ENCODE measurements at regions not wholly inside any gene's neighbourhood (a gene's known extent, or its start where the extent isn't known, plus 50 kb on each side); places are given as distances from the start of the nearest gene placed in this dataset.
A peak's percentile ranks its signal among the peaks of the same experiment; 100 is the strongest.

DNA sequence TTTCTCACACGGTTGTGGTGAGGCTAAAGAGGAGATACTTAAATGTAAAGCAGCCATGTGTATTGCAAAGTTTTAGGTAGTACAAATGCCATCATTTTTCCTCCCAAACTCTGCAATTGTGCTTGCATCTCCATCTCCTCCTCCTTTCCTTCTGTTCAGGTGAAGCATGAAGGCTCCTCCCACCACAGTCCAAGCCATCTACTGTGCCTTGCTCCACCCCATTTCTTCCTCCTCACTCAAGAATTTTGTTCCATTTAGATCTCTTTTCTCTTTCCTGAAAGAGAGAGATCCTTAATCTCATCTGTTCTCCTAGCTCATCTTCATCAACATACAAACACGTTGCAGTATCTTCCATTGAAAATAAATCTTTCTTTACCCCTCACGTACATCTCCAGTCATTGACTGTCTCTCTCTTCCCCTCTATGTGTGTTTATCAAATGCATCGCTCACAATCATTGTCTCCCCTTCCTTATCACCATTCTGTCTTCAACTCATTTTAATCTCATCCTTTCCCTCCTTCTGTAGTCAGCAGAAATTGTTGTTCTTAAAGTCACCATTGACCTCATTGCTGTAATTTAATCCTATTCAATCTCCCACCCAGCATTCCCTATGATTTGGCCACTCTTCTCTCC lies 392.1 kb downstream of the RAD51AP2 start:
- no peak for ATAC-seq
- Histone ChIP-seq H4K20me1 (replicated peaks; ENCODE audit: insufficient read depth) (no peaks in the 10 kb centered on the region), H3K4me3 (no peak overlapping the region), H3K79me2 (replicated peaks; ENCODE audit: insufficient read depth) (no peaks in the 10 kb centered on the region), H3F3A (replicated peaks; ENCODE audit: low read depth) (no peaks in the 10 kb centered on the region), H3K27ac (ENCODE audit: low read depth) (no peak overlapping the region), H3K36me3 (ENCODE audit: insufficient read depth) (no peaks in the 10 kb centered on the region), H2AFZ (peak overlapping the region; percentile 67; the same call in 1 of the 2 replicates), H3K4me2 (no peak overlapping the region), H3K9me2 (ENCODE audit: insufficient read depth) (no peaks in the 10 kb centered on the region), H3K4me1 (ENCODE audit: insufficient read depth) (no peaks in the 10 kb centered on the region), H3K27me3 (ENCODE audit: insufficient read depth) (no peaks in the 10 kb centered on the region)
- no peaks in the 10 kb centered on the region for H3K36me3 Mint-ChIP-seq (ENCODE audit: low read depth)
- no peaks in the 10 kb centered on the region for H3K27me3 Mint-ChIP-seq (ENCODE audit: insufficient read depth, low read depth, poor library complexity)
- no peak overlapping the region for H3K27ac Mint-ChIP-seq
- no peak for TF ChIP-seq EZH2phosphoT487 (IDR thresholded peaks at IDR 0.05; ENCODE audit: unreplicated experiment)
- TF ChIP-seq, protein P1, sequence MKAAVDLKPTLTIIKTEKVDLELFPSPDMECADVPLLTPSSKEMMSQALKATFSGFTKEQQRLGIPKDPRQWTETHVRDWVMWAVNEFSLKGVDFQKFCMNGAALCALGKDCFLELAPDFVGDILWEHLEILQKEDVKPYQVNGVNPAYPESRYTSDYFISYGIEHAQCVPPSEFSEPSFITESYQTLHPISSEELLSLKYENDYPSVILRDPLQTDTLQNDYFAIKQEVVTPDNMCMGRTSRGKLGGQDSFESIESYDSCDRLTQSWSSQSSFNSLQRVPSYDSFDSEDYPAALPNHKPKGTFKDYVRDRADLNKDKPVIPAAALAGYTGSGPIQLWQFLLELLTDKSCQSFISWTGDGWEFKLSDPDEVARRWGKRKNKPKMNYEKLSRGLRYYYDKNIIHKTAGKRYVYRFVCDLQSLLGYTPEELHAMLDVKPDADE (IDR thresholded peaks at IDR 0.05) = no peak
- no peak for TF ChIP-seq EZH2 (IDR thresholded peaks at IDR 0.05; ENCODE audit: low read depth, unreplicated experiment)
- TF ChIP-seq CREB1 (CRISPR knock-in tag; IDR thresholded peaks at IDR 0.05; ENCODE audit: low read depth) = no peak
- H3K4me3 Mint-ChIP-seq = no peak overlapping the region
- no peaks in the 10 kb centered on the region for H3K9me3 Mint-ChIP-seq
- no peak for DNase-seq (ENCODE audit: low spot score)
- H3K4me1 Mint-ChIP-seq = no peaks in the 10 kb centered on the region

GRCh38 chr2:17124575-17125318 lies 393.5 kb downstream of the RAD51AP2 start:
- DNase-seq (ENCODE audit: low spot score) = no peak
- Mint-ChIP-seq H3K4me1 (no peaks in the 10 kb centered on the region), H3K27me3 (ENCODE audit: insufficient read depth, low read depth, poor library complexity) (no peaks in the 10 kb centered on the region), H3K27ac (no peak overlapping the region), H3K9me3 (no peaks in the 10 kb centered on the region), H3K4me3 (no peak overlapping the region), H3K36me3 (ENCODE audit: low read depth) (no peaks in the 10 kb centered on the region)
- Histone ChIP-seq H3K27me3 (ENCODE audit: insufficient read depth) (no peaks in the 10 kb centered on the region), H4K20me1 (replicated peaks; ENCODE audit: insufficient read depth) (no peaks in the 10 kb centered on the region), H2AFZ (no peak overlapping the region), H3K36me3 (ENCODE audit: insufficient read depth) (no peaks in the 10 kb centered on the region), H3K4me2 (no peak overlapping the region), H3K79me2 (replicated peaks; ENCODE audit: insufficient read depth) (no peaks in the 10 kb centered on the region), H3F3A (replicated peaks; ENCODE audit: low read depth) (no peaks in the 10 kb centered on the region), H3K4me1 (ENCODE audit: insufficient read depth) (no peaks in the 10 kb centered on the region), H3K9me2 (ENCODE audit: insufficient read depth) (no peaks in the 10 kb centered on the region), H3K4me3 (no peak overlapping the region), H3K27ac (ENCODE audit: low read depth) (no peak overlapping the region)
- ATAC-seq = no peak
- TF ChIP-seq NANOG (IDR thresholded peaks at IDR 0.05; ENCODE audit: borderline replicate concordance) = no peak
- TF ChIP-seq EZH2phosphoT487 (IDR thresholded peaks at IDR 0.05; ENCODE audit: unreplicated experiment) = no peak
- TF ChIP-seq POLR2AphosphoS5 (IDR thresholded peaks at IDR 0.05; ENCODE audit: low read depth) = no peak
- no peak for TF ChIP-seq ZNF462 (CRISPR knock-in tag; IDR thresholded peaks at IDR 0.05)
- no peak for TF ChIP-seq JUNB (IDR thresholded peaks at IDR 0.05; ENCODE audit: unreplicated experiment)
- TF ChIP-seq, protein P2, sequence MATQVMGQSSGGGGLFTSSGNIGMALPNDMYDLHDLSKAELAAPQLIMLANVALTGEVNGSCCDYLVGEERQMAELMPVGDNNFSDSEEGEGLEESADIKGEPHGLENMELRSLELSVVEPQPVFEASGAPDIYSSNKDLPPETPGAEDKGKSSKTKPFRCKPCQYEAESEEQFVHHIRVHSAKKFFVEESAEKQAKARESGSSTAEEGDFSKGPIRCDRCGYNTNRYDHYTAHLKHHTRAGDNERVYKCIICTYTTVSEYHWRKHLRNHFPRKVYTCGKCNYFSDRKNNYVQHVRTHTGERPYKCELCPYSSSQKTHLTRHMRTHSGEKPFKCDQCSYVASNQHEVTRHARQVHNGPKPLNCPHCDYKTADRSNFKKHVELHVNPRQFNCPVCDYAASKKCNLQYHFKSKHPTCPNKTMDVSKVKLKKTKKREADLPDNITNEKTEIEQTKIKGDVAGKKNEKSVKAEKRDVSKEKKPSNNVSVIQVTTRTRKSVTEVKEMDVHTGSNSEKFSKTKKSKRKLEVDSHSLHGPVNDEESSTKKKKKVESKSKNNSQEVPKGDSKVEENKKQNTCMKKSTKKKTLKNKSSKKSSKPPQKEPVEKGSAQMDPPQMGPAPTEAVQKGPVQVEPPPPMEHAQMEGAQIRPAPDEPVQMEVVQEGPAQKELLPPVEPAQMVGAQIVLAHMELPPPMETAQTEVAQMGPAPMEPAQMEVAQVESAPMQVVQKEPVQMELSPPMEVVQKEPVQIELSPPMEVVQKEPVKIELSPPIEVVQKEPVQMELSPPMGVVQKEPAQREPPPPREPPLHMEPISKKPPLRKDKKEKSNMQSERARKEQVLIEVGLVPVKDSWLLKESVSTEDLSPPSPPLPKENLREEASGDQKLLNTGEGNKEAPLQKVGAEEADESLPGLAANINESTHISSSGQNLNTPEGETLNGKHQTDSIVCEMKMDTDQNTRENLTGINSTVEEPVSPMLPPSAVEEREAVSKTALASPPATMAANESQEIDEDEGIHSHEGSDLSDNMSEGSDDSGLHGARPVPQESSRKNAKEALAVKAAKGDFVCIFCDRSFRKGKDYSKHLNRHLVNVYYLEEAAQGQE (IDR thresholded peaks at IDR 0.05; ENCODE audit: unreplicated experiment) = no peak

Data from GM23338 (cell line).